Eye (tissue), 1 donor: ENCODE measurements at regions not wholly inside any gene's neighbourhood (a gene's known extent, or its start where the extent isn't known, plus 50 kb on each side); places are given as distances from the start of the nearest gene placed in this dataset.

Experiments used
- DNase-seq: peaks from one replicate; pipeline ENCODE4 v3.0.0-alpha.2; 2015

DNA sequence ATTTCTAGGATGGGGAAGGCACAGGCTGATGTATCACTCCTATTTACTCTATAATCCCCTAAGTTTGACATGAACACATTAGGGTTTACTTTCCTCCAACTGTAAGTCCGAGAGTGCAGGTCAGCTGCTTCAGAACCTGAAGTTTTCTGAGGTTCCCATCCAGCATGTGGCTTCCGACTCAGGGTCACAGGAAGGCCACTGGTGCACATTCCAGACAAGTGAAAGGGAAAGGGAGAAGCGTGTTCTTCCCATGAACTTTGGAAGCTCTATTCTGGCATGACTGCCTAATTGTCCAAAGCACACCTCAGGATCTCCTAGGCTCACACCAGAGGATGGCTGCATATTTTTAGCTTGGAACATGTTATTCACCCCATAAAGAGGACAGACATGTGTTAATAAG is 602.6 kb downstream of the SEMA5A start:
- no peak for DNase-seq

- DNase-seq = no peak
These were observed 601.9 kb downstream of the SEMA5A start for GRCh38 chr5:8944005-8944404.

DNA sequence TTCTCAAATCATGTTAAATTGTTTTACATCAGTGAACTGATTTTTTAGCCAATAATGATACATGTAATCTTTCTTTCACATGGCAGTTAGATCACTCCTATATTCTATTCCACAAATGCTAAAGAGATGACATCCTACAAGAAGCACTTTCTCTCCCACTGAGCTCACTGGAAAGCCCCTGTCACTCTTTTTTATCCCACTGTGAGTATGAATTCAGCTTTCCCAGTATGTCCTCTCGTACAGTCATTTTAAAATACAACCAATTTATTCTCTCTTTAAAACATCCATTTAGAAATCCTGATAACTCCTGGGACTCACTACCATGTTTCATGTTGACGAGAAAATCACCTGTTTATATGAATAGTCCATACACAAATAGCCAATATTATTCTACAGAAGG is 599.9 kb downstream of the SEMA5A start:
- DNase-seq = peak; percentile 16

- DNase-seq = no peak
These were observed 596.0 kb downstream of the SEMA5A start for GRCh38 chr5:8949908-8950307.

DNA sequence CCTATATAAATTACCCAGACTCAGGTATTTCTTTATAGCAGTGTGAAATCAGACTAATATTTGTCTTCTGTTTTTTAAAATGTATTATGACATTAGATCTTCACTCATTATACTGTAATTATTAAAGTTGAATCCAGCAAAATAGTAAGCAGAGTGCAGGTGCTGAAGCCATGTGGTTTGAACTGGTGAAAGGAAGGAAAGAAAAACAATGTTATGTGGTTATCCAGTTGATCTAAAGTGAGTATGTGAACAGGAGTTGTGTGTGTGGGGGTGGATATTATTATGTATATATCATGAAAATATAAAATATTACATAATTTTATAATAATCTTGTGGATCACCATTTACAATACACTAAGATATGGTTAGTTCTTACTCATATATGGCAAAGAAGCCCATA is 593.7 kb downstream of the SEMA5A start:
- DNase-seq = no peak

DNA sequence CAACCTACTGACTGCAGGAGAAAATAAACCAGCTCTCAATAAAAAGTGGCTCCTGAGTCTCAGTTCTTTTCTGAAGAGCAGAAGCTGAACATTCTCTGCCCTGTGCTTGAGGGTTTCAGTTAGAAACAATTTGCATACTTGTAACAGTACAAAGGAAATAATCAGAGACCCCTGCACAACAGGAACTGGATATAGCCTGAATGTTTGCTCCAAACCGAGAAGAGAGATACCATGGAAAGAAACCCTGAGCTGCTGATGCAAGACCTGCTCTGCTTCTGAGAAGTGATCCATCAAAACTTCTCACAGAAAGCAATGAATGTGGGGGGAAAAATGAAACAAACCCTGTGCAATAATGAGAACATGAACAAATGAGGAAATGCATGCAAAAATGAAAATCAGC is 592.9 kb downstream of the SEMA5A start:
- no peak for DNase-seq

DNA sequence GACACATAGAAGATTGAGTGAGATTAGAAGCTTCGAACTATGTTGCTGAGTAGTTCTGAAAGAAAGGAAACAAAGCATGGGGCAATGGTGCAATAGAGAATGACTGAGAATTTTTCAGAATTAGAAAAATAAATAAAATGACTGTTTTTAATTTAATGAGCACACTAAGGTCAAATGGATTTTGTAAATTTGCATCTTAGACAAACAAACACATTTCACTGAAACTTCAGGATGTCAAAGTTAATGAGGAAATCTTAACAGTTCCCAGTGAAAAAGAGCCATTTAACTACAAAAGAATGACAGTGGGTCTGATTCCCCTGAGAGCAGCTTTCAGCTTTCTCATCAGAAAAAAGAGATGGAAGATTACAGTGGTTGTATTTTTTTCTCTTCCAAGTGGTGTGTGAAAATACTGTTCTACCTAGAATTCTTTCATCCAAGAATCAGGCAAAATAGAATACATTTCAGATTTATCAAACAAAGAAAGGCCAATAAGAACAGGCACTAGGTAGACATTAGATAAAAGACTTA is 591.9 kb downstream of the SEMA5A start:
- DNase-seq = peak; percentile 22

DNA sequence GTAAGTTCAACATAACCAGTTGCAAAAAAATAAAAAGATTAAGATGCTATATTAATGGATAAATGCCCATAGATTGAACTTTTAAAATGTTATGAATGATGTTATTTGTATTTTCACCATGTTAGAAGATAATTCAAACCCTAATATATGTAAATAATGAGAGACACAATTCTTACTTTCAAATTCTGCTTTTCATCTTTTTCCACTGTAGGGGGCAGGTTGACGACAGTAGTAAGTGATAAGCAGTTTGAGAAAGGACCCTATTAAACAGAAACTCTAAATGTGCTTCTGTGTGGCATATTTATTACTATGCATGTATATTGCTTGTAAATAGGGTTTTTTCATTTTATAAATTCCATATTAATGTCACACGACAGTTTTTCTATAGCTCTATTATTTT is 591.1 kb downstream of the SEMA5A start:
- no peak for DNase-seq

DNA sequence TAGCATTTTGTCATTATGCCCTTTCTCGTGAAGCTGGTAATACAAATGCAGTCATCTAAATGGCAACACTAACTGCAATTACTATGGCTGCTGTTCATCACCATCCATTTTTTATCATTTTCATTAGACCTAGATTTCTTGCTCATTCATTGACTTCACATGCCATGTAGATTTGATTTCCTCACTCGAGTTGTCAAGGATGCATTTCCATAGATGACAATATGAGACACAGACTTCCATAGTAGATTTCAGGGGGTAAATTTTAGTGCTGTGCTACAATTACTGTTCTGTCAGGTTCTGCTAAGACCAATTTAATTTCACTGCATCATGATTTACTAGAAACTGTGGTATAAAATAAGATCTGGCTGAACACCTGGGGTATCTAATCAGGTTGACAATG is 589.2 kb downstream of the SEMA5A start:
- no peak for DNase-seq

DNA sequence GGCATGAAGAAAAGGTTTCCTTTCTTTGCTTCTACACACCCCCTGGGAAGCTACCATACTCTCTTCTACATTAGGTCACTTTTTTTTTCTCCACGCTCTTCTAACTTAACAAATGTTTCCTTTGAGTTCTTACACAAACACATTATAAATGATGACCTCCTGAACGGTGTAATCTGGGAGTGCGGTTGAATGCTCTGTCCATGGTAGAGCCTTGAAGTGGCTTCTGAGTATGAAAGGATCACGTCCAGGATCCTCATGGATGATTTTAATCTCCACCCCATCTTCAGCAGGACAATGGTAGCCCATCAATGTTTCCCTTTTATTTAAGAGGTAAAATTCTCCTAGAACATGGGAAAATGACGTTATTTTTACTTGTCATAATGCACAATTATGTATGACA is 587.3 kb downstream of the SEMA5A start:
- DNase-seq = no peak

GRCh38 chr5:8961219-8961618 is 584.7 kb downstream of the SEMA5A start:
- DNase-seq = no peak

GRCh38 chr5:8961956-8962355 is 583.9 kb downstream of the SEMA5A start:
- DNase-seq = no peak

DNA sequence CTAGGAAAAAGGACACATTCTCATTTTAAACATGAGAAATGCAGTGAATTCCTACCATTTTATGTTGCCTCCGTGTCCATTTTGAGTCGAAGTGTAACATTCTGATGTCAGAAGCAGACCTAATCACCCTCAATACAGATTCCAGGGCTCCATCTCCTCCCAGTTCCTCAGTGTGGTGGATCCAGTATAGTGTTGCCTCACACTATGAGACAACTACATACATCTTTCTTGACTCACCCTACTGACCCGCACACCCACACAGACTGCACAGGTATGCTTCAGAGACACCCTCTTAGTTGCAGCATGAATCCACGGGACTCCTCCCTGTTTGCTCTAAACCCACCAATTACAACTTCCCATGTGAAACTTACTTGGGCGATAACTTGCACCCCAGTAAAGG is 564.9 kb downstream of the SEMA5A start:
- no peak for DNase-seq

DNA sequence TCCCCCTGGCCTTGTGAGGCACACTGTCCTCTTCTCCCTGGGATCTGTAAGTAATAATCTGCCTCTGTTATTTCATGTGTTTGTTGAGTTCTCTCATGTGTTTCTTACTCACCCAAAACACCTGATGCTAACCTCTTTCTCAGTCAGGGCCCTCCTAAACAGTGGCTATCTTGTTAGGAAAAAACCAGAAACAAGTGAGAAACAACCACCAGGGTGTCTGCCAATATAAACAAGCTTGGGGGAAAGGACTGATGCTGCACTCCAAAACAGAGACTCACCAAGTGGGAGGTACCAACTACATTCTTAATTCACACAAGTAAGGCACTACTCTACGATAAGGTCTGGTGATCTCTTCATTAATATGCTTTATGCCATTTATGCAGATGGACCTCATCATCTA is 564.4 kb downstream of the SEMA5A start:
- DNase-seq = no peak

DNA sequence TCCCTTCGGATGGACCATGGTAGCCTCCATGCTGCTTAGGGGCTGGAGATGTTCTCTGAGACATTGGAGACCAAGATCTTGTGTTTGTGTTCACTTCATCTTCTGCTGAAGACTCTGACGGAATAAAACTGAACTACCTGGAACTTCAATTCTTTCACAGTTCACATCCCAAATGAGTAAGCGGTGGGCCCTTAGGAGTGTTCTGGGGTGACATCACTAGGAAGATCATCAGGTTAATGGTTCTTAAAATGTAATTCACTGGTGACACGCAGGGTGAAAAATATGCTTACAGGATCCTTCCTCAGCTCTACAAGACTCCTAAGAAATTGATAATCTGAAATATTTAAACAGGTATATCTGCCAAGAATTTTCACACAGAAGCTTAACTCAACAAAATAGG is 561.5 kb downstream of the SEMA5A start:
- no peak for DNase-seq
